Thymus (tissue), 11 donors: ENCODE measurements at regions not wholly inside any gene's neighbourhood (a gene's known extent, or its start where the extent isn't known, plus 50 kb on each side); places are given as distances from the start of the nearest gene placed in this dataset.
A peak's percentile ranks its signal among the peaks of the same experiment; 100 is the strongest.

Source experiments
- DNase-seq, 9 donors: peaks; one replicate each; pipeline ENCODE4 v3.0.0-alpha.2; 2013; ENCODE audit warnings: low spot score in 9 of 9, low read depth in 6 of 9, missing footprints in 1 of 9
- H3K27ac ChIP-seq, 2 donors: one replicate each; pipeline ENCODE4 v1.5.1; 2013; ENCODE audit warnings: control low read depth in 1 of 2, low read depth in 1 of 2, low read length in 1 of 2, mild to moderate bottlenecking in 1 of 2, moderate library complexity in 1 of 2
- H3K27me3 ChIP-seq, 2 donors: one replicate each; pipeline ENCODE4 v1.5.1; 2013; ENCODE audit warnings: low read length in 1 of 2; ENCODE audit not compliant: control insufficient read depth in 2 of 2, insufficient read depth in 1 of 2
- H3K36me3 ChIP-seq, 2 donors: one replicate each; pipeline ENCODE4 v1.5.1; 2013; ENCODE audit warnings: low read length in 1 of 2, mild to moderate bottlenecking in 1 of 2, moderate library complexity in 1 of 2; ENCODE audit not compliant: control insufficient read depth in 2 of 2, insufficient read depth in 2 of 2
- H3K4me1 ChIP-seq, 2 donors: one replicate each; pipeline ENCODE4 v1.5.1; 2013; ENCODE audit warnings: low read length in 2 of 2; ENCODE audit not compliant: control insufficient read depth in 2 of 2, insufficient read depth in 2 of 2
- H3K4me3 ChIP-seq, 2 donors: one replicate each; pipeline ENCODE4 v1.5.1; 2013; ENCODE audit warnings: low read length in 2 of 2, control low read depth in 1 of 2, mild to moderate bottlenecking in 1 of 2
- H3K9me3 ChIP-seq, 2 donors: one replicate each; pipeline ENCODE4 v1.5.1; 2013; ENCODE audit warnings: low read length in 1 of 2, mild to moderate bottlenecking in 1 of 2; ENCODE audit not compliant: control insufficient read depth in 2 of 2, insufficient read depth in 1 of 2
- WGBS: extraction: QIAGEN DNeasy Blood & Tissue Kit; methylation state at CpG from one replicate; pipeline ENCODE4 v1.1.7; 2013; 5-methylcytosine and 5-hydroxymethylcytosine counted together
- donor health status: healthy.

- Histone ChIP-seq H3K36me3 (no peaks in the 10 kb centered on the region), H3K4me1 (peaks cover 0 to 16% of the 10 kb centered on the region in 2 donors), H3K4me3 (no peak overlapping the region), H3K9me3 (peaks cover 0 to 15% of the 10 kb centered on the region in 2 donors), H3K27ac (no peak overlapping the region), H3K27me3 (peaks cover 55 to 74% of the 10 kb centered on the region in 2 donors)
- no peak for DNase-seq
- 75% methylated on average over 15 of the region's 15 CpGs for WGBS
These were observed 72.1 kb downstream of the INSIG1 start for GRCh38 chr7:155369766-155370165.

- Histone ChIP-seq H3K36me3 (no peaks in the 10 kb centered on the region), H3K27me3 (peaks cover 69 to 81% of the 10 kb centered on the region in 2 donors), H3K4me3 (no peak overlapping the region), H3K9me3 (peaks cover 0 to 20% of the 10 kb centered on the region in 2 donors), H3K27ac (no peak overlapping the region), H3K4me1 (peaks cover 3 to 29% of the 10 kb centered on the region in 2 donors)
- WGBS: 29% methylated on average over 21 of the region's 21 CpGs
- DNase-seq: no peak
These were observed 73.7 kb downstream of the INSIG1 start for GRCh38 chr7:155371331-155371883.

GRCh38 chr7:155371884-155372781, 74.5 kb downstream of the INSIG1 start:
- Histone ChIP-seq H3K36me3 (no peaks in the 10 kb centered on the region), H3K4me1 (peaks cover 3 to 29% of the 10 kb centered on the region in 2 donors), H3K9me3 (peaks cover 0 to 20% of the 10 kb centered on the region in 2 donors), H3K27ac (no peak overlapping the region), H3K27me3 (peaks cover 75 to 88% of the 10 kb centered on the region in 2 donors), H3K4me3 (peak overlapping the region in 1 of 2 donors; percentile 5)
- 5% methylated on average over 82 of the region's 82 CpGs for WGBS
- DNase-seq: peak in 2 of 9 donors; percentile 23 to 44

- peaks cover 81 to 96% of the 10 kb centered on the region in 2 donors for H3K27me3 ChIP-seq
These were observed 75.2 kb downstream of the INSIG1 start for GRCh38 chr7:155372782-155373358.

GRCh38 chr7:155373359-155374273, 75.9 kb downstream of the INSIG1 start:
- WGBS: 6% methylated on average over 62 of the region's 62 CpGs
- Histone ChIP-seq H3K36me3 (no peaks in the 10 kb centered on the region), H3K27me3 (peaks cover 88 to 100% of the 10 kb centered on the region in 2 donors), H3K27ac (no peak overlapping the region), H3K4me3 (no peak overlapping the region), H3K4me1 (peaks cover 3 to 29% of the 10 kb centered on the region in 2 donors), H3K9me3 (peaks cover 0 to 20% of the 10 kb centered on the region in 2 donors)
- DNase-seq: no peak

More at GRCh38 chr7:155372782-155373358, 75.2 kb downstream of the INSIG1 start:
- Histone ChIP-seq H3K27ac (no peak overlapping the region), H3K4me1 (peaks cover 3 to 29% of the 10 kb centered on the region in 2 donors), H3K4me3 (peak overlapping the region in 1 of 2 donors; percentile 5), H3K9me3 (peaks cover 0 to 20% of the 10 kb centered on the region in 2 donors), H3K36me3 (no peaks in the 10 kb centered on the region)
- DNase-seq: no peak
- 7% methylated on average over 28 of the region's 28 CpGs for WGBS

- WGBS: 3% methylated on average over 110 of the region's 110 CpGs
- peaks cover 3 to 29% of the 10 kb centered on the region in 2 donors for H3K4me1 ChIP-seq
These were observed 76.9 kb downstream of the INSIG1 start for GRCh38 chr7:155374276-155375252.

GRCh38 chr7:155375337-155376277, 77.9 kb downstream of the INSIG1 start:
- 3% methylated on average over 16 of the region's 16 CpGs for WGBS
- peaks cover 3 to 29% of the 10 kb centered on the region in 2 donors for H3K4me1 ChIP-seq
- no peaks in the 10 kb centered on the region for H3K36me3 ChIP-seq
- peaks cover 0 to 20% of the 10 kb centered on the region in 2 donors for H3K9me3 ChIP-seq
- no peak for DNase-seq
- no peak overlapping the region for H3K27ac ChIP-seq
- H3K27me3 ChIP-seq: peaks cover 89 to 100% of the 10 kb centered on the region in 2 donors
- no peak overlapping the region for H3K4me3 ChIP-seq

More at GRCh38 chr7:155374276-155375252, 76.9 kb downstream of the INSIG1 start:
- no peak overlapping the region for H3K4me3 ChIP-seq
- peaks cover 0 to 20% of the 10 kb centered on the region in 2 donors for H3K9me3 ChIP-seq
- peaks cover 90 to 100% of the 10 kb centered on the region in 2 donors for H3K27me3 ChIP-seq
- no peak for DNase-seq
- no peak overlapping the region for H3K27ac ChIP-seq
- H3K36me3 ChIP-seq: no peaks in the 10 kb centered on the region
